ENCODE measurements at regions not wholly inside any gene's neighbourhood (a gene's known extent, or its start where the extent isn't known, plus 50 kb on each side); places are given as distances from the start of the nearest gene placed in this dataset.
"Not testable (repeated sequence)": the region's sequence is repeated elsewhere in the genome, so short reads cannot be mapped to it uniquely, and the experiment has no call there.

- not testable (repeated sequence) for H3K27me3 ChIP-seq (ENCODE audit: insufficient read depth, low read depth, low read length); H3K4me2 ChIP-seq (ENCODE audit: low read length); H3K27ac ChIP-seq (ENCODE audit: low read length); H3K36me3 ChIP-seq (ENCODE audit: insufficient read depth, low read length); H3K9me2 ChIP-seq (ENCODE audit: insufficient read depth, low read length); H3K9me3 ChIP-seq (ENCODE audit: low read length); H3K9ac ChIP-seq (ENCODE audit: low read length); H3K79me2 ChIP-seq (replicated peaks; ENCODE audit: insufficient read depth, low read length); H4K20me1 ChIP-seq (ENCODE audit: insufficient read depth); H3F3A ChIP-seq (ENCODE audit: insufficient read depth, low read length, poor library complexity, severe bottlenecking); H2AFZ ChIP-seq (ENCODE audit: low read depth, low read length); H3K4me3 ChIP-seq (ENCODE audit: low read length)
Measured at GRCh38 chr7:65616111-65616510, 242.5 kb downstream of the ZNF92 start.

- not testable (repeated sequence) for H3K27ac ChIP-seq (ENCODE audit: low read length); H3K4me2 ChIP-seq (ENCODE audit: low read length)
Measured at GRCh38 chr7:65620216-65620615, 246.6 kb downstream of the ZNF92 start.

GRCh38 chr7:65621580-65622201 lies 248.0 kb downstream of the ZNF92 start:
- H3K79me2 ChIP-seq (replicated peaks; ENCODE audit: insufficient read depth, low read length); H3K9me2 ChIP-seq (ENCODE audit: insufficient read depth, low read length); H3K4me2 ChIP-seq (ENCODE audit: low read length); H3F3A ChIP-seq (ENCODE audit: insufficient read depth, low read length, poor library complexity, severe bottlenecking); H4K20me1 ChIP-seq (ENCODE audit: insufficient read depth); H3K27me3 ChIP-seq (ENCODE audit: insufficient read depth, low read depth, low read length); H3K9ac ChIP-seq (ENCODE audit: low read length); H3K4me3 ChIP-seq (ENCODE audit: low read length); H3K27ac ChIP-seq (ENCODE audit: low read length); H2AFZ ChIP-seq (ENCODE audit: low read depth, low read length); H3K9me3 ChIP-seq (ENCODE audit: low read length); H3K36me3 ChIP-seq (ENCODE audit: insufficient read depth, low read length): not testable (repeated sequence)
- peak; percentile 26 for TF ChIP-seq CTCF (IDR thresholded peaks at IDR 0.05; ENCODE audit: poor library complexity, severe bottlenecking)

More at GRCh38 chr7:65620216-65620615, 246.6 kb downstream of the ZNF92 start:
- not testable (repeated sequence) for H3K79me2 ChIP-seq (replicated peaks; ENCODE audit: insufficient read depth, low read length); H3K9me2 ChIP-seq (ENCODE audit: insufficient read depth, low read length); H2AFZ ChIP-seq (ENCODE audit: low read depth, low read length); H3K27me3 ChIP-seq (ENCODE audit: insufficient read depth, low read depth, low read length); H4K20me1 ChIP-seq (ENCODE audit: insufficient read depth); H3K9me3 ChIP-seq (ENCODE audit: low read length); H3K4me3 ChIP-seq (ENCODE audit: low read length); H3K36me3 ChIP-seq (ENCODE audit: insufficient read depth, low read length); H3K9ac ChIP-seq (ENCODE audit: low read length); H3F3A ChIP-seq (ENCODE audit: insufficient read depth, low read length, poor library complexity, severe bottlenecking)

GRCh38 chr7:65631236-65631635 lies 241.6 kb upstream of the VKORC1L1 start:
- H3K9me3 ChIP-seq (ENCODE audit: low read length); H3K27me3 ChIP-seq (ENCODE audit: insufficient read depth, low read depth, low read length): not testable (repeated sequence)

GRCh38 chr7:65633587-65634404 lies 239.1 kb upstream of the VKORC1L1 start:
- not testable (repeated sequence) for H3F3A ChIP-seq (ENCODE audit: insufficient read depth, low read length, poor library complexity, severe bottlenecking); H3K27ac ChIP-seq (ENCODE audit: low read length); H3K36me3 ChIP-seq (ENCODE audit: insufficient read depth, low read length); H4K20me1 ChIP-seq (ENCODE audit: insufficient read depth); H3K4me3 ChIP-seq (ENCODE audit: low read length); H3K9ac ChIP-seq (ENCODE audit: low read length); H3K79me2 ChIP-seq (replicated peaks; ENCODE audit: insufficient read depth, low read length); H3K9me3 ChIP-seq (ENCODE audit: low read length); H3K4me2 ChIP-seq (ENCODE audit: low read length); H3K27me3 ChIP-seq (ENCODE audit: insufficient read depth, low read depth, low read length); H2AFZ ChIP-seq (ENCODE audit: low read depth, low read length); H3K9me2 ChIP-seq (ENCODE audit: insufficient read depth, low read length)

More at GRCh38 chr7:65631236-65631635, 241.6 kb upstream of the VKORC1L1 start:
- H3K9ac ChIP-seq (ENCODE audit: low read length); H3K4me3 ChIP-seq (ENCODE audit: low read length); H3K36me3 ChIP-seq (ENCODE audit: insufficient read depth, low read length); H3K4me2 ChIP-seq (ENCODE audit: low read length); H3K27ac ChIP-seq (ENCODE audit: low read length); H3K79me2 ChIP-seq (replicated peaks; ENCODE audit: insufficient read depth, low read length); H3F3A ChIP-seq (ENCODE audit: insufficient read depth, low read length, poor library complexity, severe bottlenecking); H2AFZ ChIP-seq (ENCODE audit: low read depth, low read length); H3K9me2 ChIP-seq (ENCODE audit: insufficient read depth, low read length); H4K20me1 ChIP-seq (ENCODE audit: insufficient read depth): not testable (repeated sequence)

- not testable (repeated sequence) for H3K9me2 ChIP-seq (ENCODE audit: insufficient read depth, low read length); H3K36me3 ChIP-seq (ENCODE audit: insufficient read depth, low read length); H2AFZ ChIP-seq (ENCODE audit: low read depth, low read length); H3K79me2 ChIP-seq (replicated peaks; ENCODE audit: insufficient read depth, low read length); H3K27me3 ChIP-seq (ENCODE audit: insufficient read depth, low read depth, low read length); H3K27ac ChIP-seq (ENCODE audit: low read length); H3K4me2 ChIP-seq (ENCODE audit: low read length); H3K9me3 ChIP-seq (ENCODE audit: low read length); H3K4me3 ChIP-seq (ENCODE audit: low read length); H4K20me1 ChIP-seq (ENCODE audit: insufficient read depth); H3K9ac ChIP-seq (ENCODE audit: low read length); H3F3A ChIP-seq (ENCODE audit: insufficient read depth, low read length, poor library complexity, severe bottlenecking)
Measured at GRCh38 chr7:65638918-65639317, 234.0 kb upstream of the VKORC1L1 start.

GRCh38 chr7:65639717-65640116 lies 233.2 kb upstream of the VKORC1L1 start:
- not testable (repeated sequence) for H3K79me2 ChIP-seq (replicated peaks; ENCODE audit: insufficient read depth, low read length); H3K27ac ChIP-seq (ENCODE audit: low read length); H3K27me3 ChIP-seq (ENCODE audit: insufficient read depth, low read depth, low read length); H3K9ac ChIP-seq (ENCODE audit: low read length); H3K9me3 ChIP-seq (ENCODE audit: low read length); H3K4me3 ChIP-seq (ENCODE audit: low read length); H3K4me2 ChIP-seq (ENCODE audit: low read length); H3F3A ChIP-seq (ENCODE audit: insufficient read depth, low read length, poor library complexity, severe bottlenecking); H2AFZ ChIP-seq (ENCODE audit: low read depth, low read length); H4K20me1 ChIP-seq (ENCODE audit: insufficient read depth); H3K36me3 ChIP-seq (ENCODE audit: insufficient read depth, low read length); H3K9me2 ChIP-seq (ENCODE audit: insufficient read depth, low read length)

All from neural cell (in vitro differentiated cells).